Neural progenitor cell (in vitro differentiated cells): ENCODE measurements at regions not wholly inside any gene's neighbourhood (a gene's known extent, or its start where the extent isn't known, plus 50 kb on each side); places are given as distances from the start of the nearest gene placed in this dataset.

Experiments
- EZH2phosphoT487 ChIP-seq: fragments of 200-600 bp; sonication (generic); IDR thresholded peaks from 2 replicates; pipeline ENCODE4 v1.6.1; 2017; ENCODE audit warnings: antibody characterized with exemption
- TF ChIP-seq, protein P1 (sequence below): fragments of 200-600 bp; sonication (generic); IDR thresholded peaks from 2 replicates; pipeline ENCODE4 v1.5.1; 2017; ENCODE audit warnings: antibody characterized with exemption, mild to moderate bottlenecking

DNA sequence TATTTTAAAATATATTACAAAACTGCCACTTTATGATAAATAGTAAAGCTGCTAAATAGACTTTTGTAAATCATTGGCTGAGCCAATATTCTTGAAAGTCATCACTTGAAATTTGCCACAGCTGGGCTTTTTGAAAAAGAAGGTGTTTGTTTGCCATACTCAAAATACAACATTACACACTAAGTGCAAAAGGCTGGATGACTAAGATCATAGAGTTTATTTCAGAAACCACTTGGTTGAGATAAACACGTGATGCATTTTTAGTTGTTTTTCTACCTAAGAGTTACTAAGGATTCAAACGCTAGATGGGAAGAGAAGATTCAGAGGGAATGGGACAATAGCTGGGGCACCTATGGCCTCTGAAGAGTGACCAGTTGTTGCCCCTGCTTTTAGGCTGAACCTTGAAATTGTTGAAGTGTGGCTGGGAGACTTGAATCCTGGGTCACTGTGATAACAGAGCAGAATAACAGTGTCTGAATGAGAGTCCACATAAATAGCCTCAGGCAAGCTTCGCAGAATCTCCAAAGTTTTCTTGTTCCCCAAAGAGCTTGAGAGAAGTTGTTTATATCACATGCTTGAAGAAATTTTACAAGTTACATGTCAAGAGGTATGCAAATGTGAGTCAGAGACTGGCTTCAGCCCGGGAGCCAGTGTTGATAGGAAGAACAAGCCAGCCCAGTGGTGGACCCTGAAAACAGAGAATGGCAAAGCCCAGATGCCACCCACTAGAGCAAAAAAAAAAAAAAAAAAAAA lies 409.8 kb downstream of the GPD2 start:
- TF ChIP-seq, protein P1, sequence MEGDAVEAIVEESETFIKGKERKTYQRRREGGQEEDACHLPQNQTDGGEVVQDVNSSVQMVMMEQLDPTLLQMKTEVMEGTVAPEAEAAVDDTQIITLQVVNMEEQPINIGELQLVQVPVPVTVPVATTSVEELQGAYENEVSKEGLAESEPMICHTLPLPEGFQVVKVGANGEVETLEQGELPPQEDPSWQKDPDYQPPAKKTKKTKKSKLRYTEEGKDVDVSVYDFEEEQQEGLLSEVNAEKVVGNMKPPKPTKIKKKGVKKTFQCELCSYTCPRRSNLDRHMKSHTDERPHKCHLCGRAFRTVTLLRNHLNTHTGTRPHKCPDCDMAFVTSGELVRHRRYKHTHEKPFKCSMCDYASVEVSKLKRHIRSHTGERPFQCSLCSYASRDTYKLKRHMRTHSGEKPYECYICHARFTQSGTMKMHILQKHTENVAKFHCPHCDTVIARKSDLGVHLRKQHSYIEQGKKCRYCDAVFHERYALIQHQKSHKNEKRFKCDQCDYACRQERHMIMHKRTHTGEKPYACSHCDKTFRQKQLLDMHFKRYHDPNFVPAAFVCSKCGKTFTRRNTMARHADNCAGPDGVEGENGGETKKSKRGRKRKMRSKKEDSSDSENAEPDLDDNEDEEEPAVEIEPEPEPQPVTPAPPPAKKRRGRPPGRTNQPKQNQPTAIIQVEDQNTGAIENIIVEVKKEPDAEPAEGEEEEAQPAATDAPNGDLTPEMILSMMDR, result no peak
- no peak for TF ChIP-seq EZH2phosphoT487
